ENCODE measurements at regions not wholly inside any gene's neighbourhood (a gene's known extent, or its start where the extent isn't known, plus 50 kb on each side); places are given as distances from the start of the nearest gene placed in this dataset.

GRCh38 chr6:8172530-8172929 is 70.2 kb upstream of the EEF1E1 start:
- TF ChIP-seq, protein P1, sequence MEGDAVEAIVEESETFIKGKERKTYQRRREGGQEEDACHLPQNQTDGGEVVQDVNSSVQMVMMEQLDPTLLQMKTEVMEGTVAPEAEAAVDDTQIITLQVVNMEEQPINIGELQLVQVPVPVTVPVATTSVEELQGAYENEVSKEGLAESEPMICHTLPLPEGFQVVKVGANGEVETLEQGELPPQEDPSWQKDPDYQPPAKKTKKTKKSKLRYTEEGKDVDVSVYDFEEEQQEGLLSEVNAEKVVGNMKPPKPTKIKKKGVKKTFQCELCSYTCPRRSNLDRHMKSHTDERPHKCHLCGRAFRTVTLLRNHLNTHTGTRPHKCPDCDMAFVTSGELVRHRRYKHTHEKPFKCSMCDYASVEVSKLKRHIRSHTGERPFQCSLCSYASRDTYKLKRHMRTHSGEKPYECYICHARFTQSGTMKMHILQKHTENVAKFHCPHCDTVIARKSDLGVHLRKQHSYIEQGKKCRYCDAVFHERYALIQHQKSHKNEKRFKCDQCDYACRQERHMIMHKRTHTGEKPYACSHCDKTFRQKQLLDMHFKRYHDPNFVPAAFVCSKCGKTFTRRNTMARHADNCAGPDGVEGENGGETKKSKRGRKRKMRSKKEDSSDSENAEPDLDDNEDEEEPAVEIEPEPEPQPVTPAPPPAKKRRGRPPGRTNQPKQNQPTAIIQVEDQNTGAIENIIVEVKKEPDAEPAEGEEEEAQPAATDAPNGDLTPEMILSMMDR (IDR thresholded peaks at IDR 0.05; ENCODE audit: insufficient read depth, low read depth, low read length): no peak
- no peak for TF ChIP-seq EZH2 (IDR thresholded peaks at IDR 0.05; ENCODE audit: insufficient read depth, low read length)

All from astrocyte (in vitro differentiated cells and primary cell).